ENCODE measurements at regions not wholly inside any gene's neighbourhood (a gene's known extent, or its start where the extent isn't known, plus 50 kb on each side); places are given as distances from the start of the nearest gene placed in this dataset.

- H3K27ac Mint-ChIP-seq = no peak overlapping the region
- peaks cover 19% of the 10 kb centered on the region for H3K9me3 Mint-ChIP-seq
- H3K4me3 Mint-ChIP-seq = no peak overlapping the region
- H3K36me3 Mint-ChIP-seq (ENCODE audit: low read depth) = peaks cover 5% of the 10 kb centered on the region
- TF ChIP-seq, protein P1, sequence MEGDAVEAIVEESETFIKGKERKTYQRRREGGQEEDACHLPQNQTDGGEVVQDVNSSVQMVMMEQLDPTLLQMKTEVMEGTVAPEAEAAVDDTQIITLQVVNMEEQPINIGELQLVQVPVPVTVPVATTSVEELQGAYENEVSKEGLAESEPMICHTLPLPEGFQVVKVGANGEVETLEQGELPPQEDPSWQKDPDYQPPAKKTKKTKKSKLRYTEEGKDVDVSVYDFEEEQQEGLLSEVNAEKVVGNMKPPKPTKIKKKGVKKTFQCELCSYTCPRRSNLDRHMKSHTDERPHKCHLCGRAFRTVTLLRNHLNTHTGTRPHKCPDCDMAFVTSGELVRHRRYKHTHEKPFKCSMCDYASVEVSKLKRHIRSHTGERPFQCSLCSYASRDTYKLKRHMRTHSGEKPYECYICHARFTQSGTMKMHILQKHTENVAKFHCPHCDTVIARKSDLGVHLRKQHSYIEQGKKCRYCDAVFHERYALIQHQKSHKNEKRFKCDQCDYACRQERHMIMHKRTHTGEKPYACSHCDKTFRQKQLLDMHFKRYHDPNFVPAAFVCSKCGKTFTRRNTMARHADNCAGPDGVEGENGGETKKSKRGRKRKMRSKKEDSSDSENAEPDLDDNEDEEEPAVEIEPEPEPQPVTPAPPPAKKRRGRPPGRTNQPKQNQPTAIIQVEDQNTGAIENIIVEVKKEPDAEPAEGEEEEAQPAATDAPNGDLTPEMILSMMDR (IDR thresholded peaks at IDR 0.05) = no peak
- peaks cover 19% of the 10 kb centered on the region for H3K4me1 Mint-ChIP-seq
- no peaks in the 10 kb centered on the region for H3K27me3 Mint-ChIP-seq (ENCODE audit: low read depth, poor library complexity)
- no peak for DNase-seq
Measured at GRCh38 chr1:109815809-109816174, 52.1 kb upstream of the EPS8L3 start.

DNA sequence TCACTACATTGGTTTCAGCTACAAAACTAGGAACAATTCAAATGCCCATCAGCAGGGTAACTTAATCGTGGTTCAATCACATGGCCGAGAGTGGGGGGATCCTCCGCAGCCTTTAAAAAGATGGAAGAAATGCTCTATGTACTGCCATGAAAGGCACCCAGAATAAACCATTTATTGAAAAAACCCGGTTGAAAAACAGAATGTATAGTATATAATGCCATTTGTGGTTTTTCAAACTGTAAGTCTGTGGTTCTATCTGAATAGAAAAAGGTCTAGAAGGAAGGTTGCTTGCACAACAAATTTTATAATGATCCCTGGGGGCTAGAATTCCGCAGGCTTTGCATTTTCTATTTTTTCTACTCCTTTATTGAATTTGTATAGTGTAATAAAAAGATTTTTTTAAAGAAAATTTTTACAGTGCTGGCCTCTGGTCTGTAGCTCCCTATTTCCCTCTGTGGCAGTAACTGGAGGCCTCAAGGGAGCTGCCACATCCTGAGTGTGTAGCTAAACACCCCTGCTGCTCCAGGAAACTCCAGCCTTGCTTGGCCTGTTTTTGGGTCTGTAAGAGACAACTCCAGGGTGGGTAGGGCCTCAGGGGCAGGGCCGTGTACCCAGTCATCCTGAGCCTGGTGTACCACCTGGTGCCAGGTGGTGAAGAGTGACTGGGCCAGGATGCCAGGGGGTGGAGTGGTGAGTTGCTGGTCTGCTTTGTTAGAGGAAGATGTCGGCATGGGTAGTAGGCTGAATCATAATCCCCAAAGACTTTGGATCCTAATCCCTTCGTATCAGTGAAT, 51.5 kb upstream of the EPS8L3 start:
- H3K27me3 Mint-ChIP-seq (ENCODE audit: low read depth, poor library complexity) = no peaks in the 10 kb centered on the region
- TF ChIP-seq, protein P1 (IDR thresholded peaks at IDR 0.05) = no peak
- peaks cover 19% of the 10 kb centered on the region for H3K4me1 Mint-ChIP-seq
- peaks cover 19% of the 10 kb centered on the region for H3K9me3 Mint-ChIP-seq
- DNase-seq = no peak
- no peak overlapping the region for H3K27ac Mint-ChIP-seq
- H3K4me3 Mint-ChIP-seq = no peak overlapping the region
- peaks cover 5% of the 10 kb centered on the region for H3K36me3 Mint-ChIP-seq (ENCODE audit: low read depth)

DNA sequence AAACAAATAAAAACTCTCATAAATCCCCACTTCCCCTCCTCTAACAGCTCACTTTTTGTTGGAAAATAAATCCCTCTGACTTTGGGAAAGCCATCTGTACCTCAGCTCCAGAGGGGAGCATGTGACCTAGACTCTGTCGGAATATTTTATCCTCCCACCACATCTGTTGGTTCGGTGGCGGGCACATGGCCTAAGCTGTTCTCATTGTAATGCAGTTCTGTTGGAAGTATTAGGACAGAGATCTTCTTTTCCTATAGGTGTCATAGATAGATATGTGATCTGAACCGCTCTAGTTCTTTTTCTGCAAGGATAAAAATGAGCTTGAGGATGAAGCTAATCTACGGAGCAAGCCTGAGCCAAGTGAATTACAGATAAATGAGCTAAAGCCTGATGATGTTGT, 50.5 kb upstream of the EPS8L3 start:
- Mint-ChIP-seq H3K4me3 (no peak overlapping the region), H3K9me3 (peaks cover 19% of the 10 kb centered on the region), H3K27me3 (ENCODE audit: low read depth, poor library complexity) (no peaks in the 10 kb centered on the region), H3K4me1 (peaks cover 14% of the 10 kb centered on the region), H3K36me3 (ENCODE audit: low read depth) (peaks cover 5% of the 10 kb centered on the region), H3K27ac (no peak overlapping the region)
- DNase-seq = no peak
- TF ChIP-seq, protein P1 (IDR thresholded peaks at IDR 0.05) = no peak

Measured in nephron progenitor cell (in vitro differentiated cells).